K562 (cell line): ENCODE measurements at regions not wholly inside any gene's neighbourhood (a gene's known extent, or its start where the extent isn't known, plus 50 kb on each side); places are given as distances from the start of the nearest gene placed in this dataset.

Experiments
- DIDO1 ChIP-seq: fragments of 450-650 bp; IDR thresholded peaks from 2 replicates; pipeline ENCODE4 v1.6.1; 2016; ENCODE audit warnings: low read depth, missing biosample characterization, missing genetic modification characterization
- EZH2 ChIP-seq: IDR thresholded peaks from 2 replicates; pipeline ENCODE4 v1.6.1; 2012; ENCODE audit warnings: low read depth, mild to moderate bottlenecking, inconsistent platforms, low read length, borderline replicate concordance
- NR2F6 ChIP-seq: fragments of 450-650 bp; formaldehyde crosslinking; IDR thresholded peaks from 2 replicates; pipeline ENCODE4 v1.4.0; 2020; ENCODE audit warnings: mild to moderate bottlenecking
- TCF15 ChIP-seq: fragments of 250-450 bp; sonication (Bioruptor Pico); IDR thresholded peaks from 2 replicates; pipeline ENCODE4 v1.8.0; 2022; ENCODE audit warnings: moderate library complexity, mild to moderate bottlenecking, inconsistent platforms
- TRIM28 ChIP-seq: fragments of 450-650 bp; IDR thresholded peaks from 2 replicates; pipeline ENCODE4 v1.6.1; 2017
- TF ChIP-seq, protein P1 (sequence below): sonication (generic); formaldehyde crosslinking; IDR thresholded peaks from 2 replicates; pipeline ENCODE4 v1.8.0; 2022; ENCODE audit warnings: mild to moderate bottlenecking, missing genetic modification reagents
- TF ChIP-seq, protein P2 (sequence below): fragments of 450-650 bp; IDR thresholded peaks from 2 replicates; pipeline ENCODE4 v1.6.1; 2018; ENCODE audit not compliant: partially characterized antibody

GRCh38 chr12:3974883-3975282, 101.7 kb upstream of the PARP11 start:
- TF ChIP-seq TCF15 (CRISPR knock-in tag) (no peak), TRIM28 (no peak), EZH2 (no peak), NR2F6 (CRISPR knock-in tag) (no peak), DIDO1 (tag) (no peak)
- TF ChIP-seq, protein P1, sequence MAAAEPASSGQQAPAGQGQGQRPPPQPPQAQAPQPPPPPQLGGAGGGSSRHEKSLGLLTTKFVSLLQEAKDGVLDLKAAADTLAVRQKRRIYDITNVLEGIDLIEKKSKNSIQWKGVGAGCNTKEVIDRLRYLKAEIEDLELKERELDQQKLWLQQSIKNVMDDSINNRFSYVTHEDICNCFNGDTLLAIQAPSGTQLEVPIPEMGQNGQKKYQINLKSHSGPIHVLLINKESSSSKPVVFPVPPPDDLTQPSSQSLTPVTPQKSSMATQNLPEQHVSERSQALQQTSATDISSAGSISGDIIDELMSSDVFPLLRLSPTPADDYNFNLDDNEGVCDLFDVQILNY (CRISPR knock-in tag), result no peak
- TF ChIP-seq, protein P2, sequence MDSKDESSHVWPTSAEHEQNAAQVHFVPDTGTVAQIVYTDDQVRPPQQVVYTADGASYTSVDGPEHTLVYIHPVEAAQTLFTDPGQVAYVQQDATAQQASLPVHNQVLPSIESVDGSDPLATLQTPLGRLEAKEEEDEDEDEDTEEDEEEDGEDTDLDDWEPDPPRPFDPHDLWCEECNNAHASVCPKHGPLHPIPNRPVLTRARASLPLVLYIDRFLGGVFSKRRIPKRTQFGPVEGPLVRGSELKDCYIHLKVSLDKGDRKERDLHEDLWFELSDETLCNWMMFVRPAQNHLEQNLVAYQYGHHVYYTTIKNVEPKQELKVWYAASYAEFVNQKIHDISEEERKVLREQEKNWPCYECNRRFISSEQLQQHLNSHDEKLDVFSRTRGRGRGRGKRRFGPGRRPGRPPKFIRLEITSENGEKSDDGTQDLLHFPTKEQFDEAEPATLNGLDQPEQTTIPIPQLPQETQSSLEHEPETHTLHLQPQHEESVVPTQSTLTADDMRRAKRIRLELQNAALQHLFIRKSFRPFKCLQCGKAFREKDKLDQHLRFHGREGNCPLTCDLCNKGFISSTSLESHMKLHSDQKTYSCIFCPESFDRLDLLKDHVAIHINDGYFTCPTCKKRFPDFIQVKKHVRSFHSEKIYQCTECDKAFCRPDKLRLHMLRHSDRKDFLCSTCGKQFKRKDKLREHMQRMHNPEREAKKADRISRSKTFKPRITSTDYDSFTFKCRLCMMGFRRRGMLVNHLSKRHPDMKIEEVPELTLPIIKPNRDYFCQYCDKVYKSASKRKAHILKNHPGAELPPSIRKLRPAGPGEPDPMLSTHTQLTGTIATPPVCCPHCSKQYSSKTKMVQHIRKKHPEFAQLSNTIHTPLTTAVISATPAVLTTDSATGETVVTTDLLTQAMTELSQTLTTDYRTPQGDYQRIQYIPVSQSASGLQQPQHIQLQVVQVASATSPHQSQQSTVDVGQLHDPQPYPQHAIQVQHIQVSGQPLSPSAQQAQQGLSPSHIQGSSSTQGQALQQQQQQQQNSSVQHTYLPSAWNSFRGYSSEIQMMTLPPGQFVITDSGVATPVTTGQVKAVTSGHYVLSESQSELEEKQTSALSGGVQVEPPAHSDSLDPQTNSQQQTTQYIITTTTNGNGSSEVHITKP, result no peak
